ENCODE measurements at regions not wholly inside any gene's neighbourhood (a gene's known extent, or its start where the extent isn't known, plus 50 kb on each side); places are given as distances from the start of the nearest gene placed in this dataset.

DNA sequence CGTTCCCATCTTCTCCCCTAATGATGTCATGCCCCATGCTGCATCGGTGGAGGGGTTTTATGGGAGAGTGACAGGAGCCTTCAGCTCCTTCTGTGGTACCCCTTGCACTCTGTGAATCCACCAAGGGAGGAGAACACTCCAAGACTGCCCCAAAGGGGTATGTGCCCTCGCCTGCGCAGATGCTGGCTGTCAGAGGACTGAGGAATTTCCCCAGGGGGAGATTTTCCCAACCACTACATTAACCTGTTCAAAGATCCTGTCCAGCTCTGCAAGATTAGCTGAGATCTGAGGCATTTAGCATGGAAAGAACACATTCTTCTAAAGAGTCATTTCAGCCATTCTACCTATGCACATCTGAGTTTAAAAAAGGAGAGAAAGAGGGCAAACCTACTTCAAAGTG lies 143.2 kb upstream of the ITGA6 start:
- TF ChIP-seq SIN3A (IDR thresholded peaks at IDR 0.05; ENCODE audit: borderline replicate concordance, low read depth, low read length) = no peak
- TF ChIP-seq MEF2A (IDR thresholded peaks at IDR 0.05; ENCODE audit: borderline replicate concordance, low read depth) = no peak
- no peak for TF ChIP-seq MXI1 (IDR thresholded peaks at IDR 0.05; ENCODE audit: low read depth, low read length)
- TF ChIP-seq CTCF (IDR thresholded peaks at IDR 0.05) = no peak
- TF ChIP-seq FOXJ3 (CRISPR knock-in tag; IDR thresholded peaks at IDR 0.05) = no peak
- TF ChIP-seq RXRA (IDR thresholded peaks at IDR 0.05; ENCODE audit: borderline replicate concordance, low read depth) = no peak
- no peak for TF ChIP-seq GATA2 (CRISPR knock-in tag; IDR thresholded peaks at IDR 0.05)
- no peak for TF ChIP-seq POLR2AphosphoS5 (IDR thresholded peaks at IDR 0.05; ENCODE audit: low read depth, low read length)
- TF ChIP-seq FOXM1 (IDR thresholded peaks at IDR 0.05; ENCODE audit: low read depth) = no peak
- TF ChIP-seq CHD2 (IDR thresholded peaks at IDR 0.05; ENCODE audit: low read length, partially characterized antibody) = no peak
- no peak for TF ChIP-seq TAF1 (IDR thresholded peaks at IDR 0.05; ENCODE audit: borderline replicate concordance, low read depth, low read length)
- no peak for TF ChIP-seq NFIC (IDR thresholded peaks at IDR 0.05; ENCODE audit: borderline replicate concordance)
- TF ChIP-seq JUND (IDR thresholded peaks at IDR 0.05) = no peak
- TF ChIP-seq USF2 (IDR thresholded peaks at IDR 0.05; ENCODE audit: borderline replicate concordance, low read depth, low read length) = no peak
- TF ChIP-seq REST (IDR thresholded peaks at IDR 0.05; ENCODE audit: low read depth, low read length) = no peak
- no peak for TF ChIP-seq SMC3 (IDR thresholded peaks at IDR 0.05; ENCODE audit: low read depth, low read length)
- no peak for TF ChIP-seq RCOR1 (IDR thresholded peaks at IDR 0.05; ENCODE audit: low read length)
- no peak for TF ChIP-seq TEAD4 (IDR thresholded peaks at IDR 0.05; ENCODE audit: borderline replicate concordance, insufficient read depth)
- TF ChIP-seq MAX (IDR thresholded peaks at IDR 0.05; ENCODE audit: low read depth) = no peak
- WGBS (ENCODE audit: low lambda C conversion rate) = 84% methylated on average over 4 of the region's 4 CpGs
- Histone ChIP-seq H3K36me3 (replicated peaks in 1 of 2; ENCODE audit: control insufficient read depth in 1 of 2, insufficient read depth in 2 of 2, low read length in 1 of 2) (no peaks in the 10 kb centered on the region), H3K4me2 (no peak overlapping the region), H3K4me3 (ENCODE audit: low read depth in 2 of 2, low read length in 1 of 2) (no peak overlapping the region), H3K4me1 (ENCODE audit: control insufficient read depth in 1 of 2, insufficient read depth in 2 of 2, low read depth in 1 of 2, low read length in 1 of 2) (peaks cover 0 to 36% of the 10 kb centered on the region in 2 experiments), H2AFZ (ENCODE audit: low read depth) (no peak overlapping the region), H3K79me2 (ENCODE audit: insufficient read depth) (no peaks in the 10 kb centered on the region), H3K9me2 (no peaks in the 10 kb centered on the region), H3K9ac (no peak overlapping the region), H4K20me1 (ENCODE audit: insufficient read depth) (no peaks in the 10 kb centered on the region), H3K9me3 (no peaks in the 10 kb centered on the region), H3F3A (replicated peaks; ENCODE audit: insufficient read depth) (peaks cover 46% of the 10 kb centered on the region), H3K27me3 (ENCODE audit: insufficient read depth) (no peaks in the 10 kb centered on the region), H3K27ac (ENCODE audit: low read depth in 2 of 2, low read length in 1 of 2) (peak overlapping the region in 1 of 2 experiments; percentile 98; a peak in 1 of 4 replicates)
- POLR2A ChIA-PET = no interaction called here
- CTCF ChIA-PET = interaction anchor here (0.6 to 1.7 kb wide), 2 partner anchors 178 to 215 kb away, joined by 3 to 6 read pairs; no protein-coding TSS in a partner anchor
- DNase-seq = no peak
